Fibroblast of the conjunctiva (primary cell): ENCODE measurements at regions not wholly inside any gene's neighbourhood (a gene's known extent, or its start where the extent isn't known, plus 50 kb on each side); places are given as distances from the start of the nearest gene placed in this dataset.
"Not testable (repeated sequence)": the region's sequence is repeated elsewhere in the genome, so short reads cannot be mapped to it uniquely, and the experiment has no call there.

ENCODE experiments used
- DNase-seq: peaks from one replicate; pipeline ENCODE4 v3.0.0-alpha.2; 2010; ENCODE audit warnings: low read depth

DNA sequence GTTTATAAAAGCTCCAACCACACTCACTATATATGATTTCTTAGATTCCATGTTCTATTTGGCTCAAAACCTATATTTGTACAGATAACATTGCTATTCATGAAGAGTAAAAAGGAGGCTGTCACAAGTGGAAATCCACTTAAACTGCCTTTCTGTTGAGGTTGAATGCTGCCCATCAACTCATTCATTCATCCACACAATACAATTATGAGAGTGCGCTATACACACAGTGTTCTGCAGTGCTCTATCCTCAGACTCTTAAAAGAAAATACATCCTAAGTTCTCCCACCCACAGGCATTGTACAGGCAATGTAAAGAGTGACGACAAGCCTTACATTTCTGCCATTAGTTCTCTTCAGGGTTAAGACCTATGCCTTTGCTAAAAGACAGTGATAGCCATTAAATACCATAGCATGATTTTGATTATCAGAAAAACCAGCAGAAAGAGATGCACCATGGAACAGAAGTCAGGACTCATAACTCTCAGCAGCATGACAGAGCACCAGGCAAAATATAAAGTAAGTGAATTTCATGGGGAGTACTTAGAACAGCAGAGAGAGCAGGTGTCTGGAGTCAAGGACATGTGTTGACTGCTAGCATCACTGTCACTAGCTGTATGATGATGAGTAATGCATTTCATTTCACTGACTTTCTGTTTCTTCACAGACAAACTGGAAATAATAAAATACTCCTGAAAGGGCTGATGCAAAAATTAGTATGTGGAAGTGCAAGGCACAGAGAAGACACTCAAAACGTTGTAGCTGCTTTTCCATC lies 218.0 kb downstream of the RBM26 start:
- DNase-seq = no peak

DNA sequence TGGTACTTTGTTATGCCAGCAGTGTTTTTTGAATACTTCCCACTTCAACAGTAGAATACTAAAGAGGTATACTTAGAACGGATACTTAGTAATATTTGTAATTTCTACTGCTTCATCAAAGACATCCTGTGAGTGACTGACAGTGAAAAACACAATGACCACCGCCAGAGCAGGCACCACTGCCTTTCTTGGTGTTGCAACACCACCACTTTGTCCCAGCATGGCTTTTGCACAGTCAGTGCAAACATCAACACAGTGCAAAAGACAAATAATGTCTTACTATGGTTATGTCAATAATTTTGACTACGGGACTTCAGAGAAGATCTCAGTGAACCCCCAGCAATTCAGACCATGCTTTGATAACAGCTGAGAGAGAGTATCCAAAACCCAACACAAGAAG lies 220.5 kb downstream of the RBM26 start:
- no peak for DNase-seq

DNA sequence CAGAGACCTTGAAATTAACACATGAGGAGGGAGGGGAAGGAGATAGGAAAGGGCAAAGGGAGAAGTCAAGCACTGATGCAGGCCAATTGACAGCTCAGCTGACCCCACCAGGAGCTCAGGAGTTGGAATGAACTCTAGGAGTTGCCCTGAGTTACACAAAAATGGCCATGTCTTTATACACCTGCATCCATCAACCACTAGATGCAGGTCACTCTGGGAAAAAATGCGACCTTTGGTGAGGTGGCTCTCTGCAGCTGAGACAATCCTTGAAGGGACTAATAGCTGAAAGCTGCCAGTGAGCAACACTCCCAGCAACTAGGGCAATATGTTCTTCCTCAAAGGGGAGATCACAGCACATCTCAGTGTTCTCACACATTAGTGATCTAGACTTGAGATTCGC lies 222.8 kb downstream of the RBM26 start:
- no peak for DNase-seq

DNA sequence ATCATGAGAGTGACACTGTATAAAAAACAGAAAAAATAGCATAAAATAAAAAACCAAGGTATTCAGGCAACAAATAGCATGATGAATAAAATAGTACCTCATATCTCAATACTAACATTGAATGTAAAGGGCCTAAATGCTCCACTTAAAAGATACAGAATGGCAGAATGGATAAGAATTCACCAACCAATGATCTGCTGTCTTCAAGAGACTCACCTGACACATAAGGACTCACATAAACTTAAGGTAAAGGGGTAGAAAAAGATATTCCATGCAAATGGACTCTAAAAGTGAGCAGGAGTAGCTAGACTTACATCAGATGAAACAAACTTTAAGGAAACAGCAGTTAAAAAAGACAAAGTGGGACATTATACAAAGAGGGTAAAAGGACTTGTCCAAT lies 232.4 kb downstream of the RBM26 start:
- not testable (repeated sequence) for DNase-seq

DNA sequence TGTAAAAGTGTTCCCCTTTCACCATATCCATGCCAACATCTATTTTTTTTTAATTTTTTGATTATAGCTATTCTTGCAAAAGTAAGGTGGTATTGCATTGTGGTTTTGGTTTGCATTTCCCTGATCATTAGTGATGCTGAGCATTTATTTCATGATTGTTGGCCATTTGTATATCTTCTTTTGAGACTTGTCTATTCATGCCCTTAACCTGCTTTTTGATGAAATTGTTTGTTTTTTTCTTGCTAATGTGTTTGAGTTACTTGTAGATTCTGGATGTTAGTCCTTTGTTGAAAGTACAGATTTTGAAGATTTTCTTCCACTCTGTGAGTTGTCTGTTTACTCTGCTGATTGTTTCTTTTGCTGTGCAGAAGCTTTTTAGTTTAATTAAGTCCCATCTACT lies 233.1 kb downstream of the RBM26 start:
- DNase-seq = not testable (repeated sequence)

DNA sequence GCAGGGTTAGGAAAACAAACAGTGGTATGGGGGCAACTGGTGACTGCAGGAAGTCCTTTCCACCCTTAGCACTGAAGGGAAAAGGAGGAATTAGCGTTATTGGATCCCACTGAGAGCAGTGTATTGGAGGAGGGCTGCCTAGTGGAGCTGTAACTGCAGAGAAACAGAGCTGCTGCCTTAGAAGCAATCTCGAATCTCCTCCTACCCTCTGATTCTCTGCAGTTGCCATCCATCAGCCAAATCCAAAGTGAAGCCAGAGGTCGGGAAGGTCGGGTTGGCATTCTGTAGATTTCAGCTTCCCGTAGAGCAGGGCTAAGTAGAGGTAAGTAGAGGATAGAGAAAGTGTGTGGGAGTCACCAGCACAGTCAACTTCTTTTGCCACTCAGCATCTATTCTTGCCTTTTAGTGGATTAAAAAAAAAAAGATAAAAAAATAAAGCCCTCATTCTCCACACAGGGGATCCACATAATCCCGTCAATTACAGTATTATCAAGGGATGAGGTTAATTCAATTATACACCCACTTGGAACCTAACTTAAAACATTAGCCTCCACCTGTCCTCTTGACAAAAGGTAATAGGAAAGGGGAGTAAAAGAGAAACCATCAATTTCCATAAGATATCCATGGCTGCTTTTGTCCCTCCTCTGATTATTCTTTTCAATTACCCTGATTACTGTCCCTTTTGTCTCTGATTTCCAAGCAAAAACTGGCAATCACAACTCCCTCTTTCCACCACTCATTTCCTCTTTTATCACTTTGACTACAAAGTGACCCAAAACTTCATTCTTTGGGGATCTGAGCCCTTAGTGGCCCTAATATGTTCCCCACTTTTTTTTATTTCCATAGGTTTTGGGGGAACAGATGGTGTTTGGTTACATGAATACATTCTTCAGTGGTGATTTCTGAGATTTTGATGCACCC lies 234.7 kb downstream of the RBM26 start:
- DNase-seq = no peak

DNA sequence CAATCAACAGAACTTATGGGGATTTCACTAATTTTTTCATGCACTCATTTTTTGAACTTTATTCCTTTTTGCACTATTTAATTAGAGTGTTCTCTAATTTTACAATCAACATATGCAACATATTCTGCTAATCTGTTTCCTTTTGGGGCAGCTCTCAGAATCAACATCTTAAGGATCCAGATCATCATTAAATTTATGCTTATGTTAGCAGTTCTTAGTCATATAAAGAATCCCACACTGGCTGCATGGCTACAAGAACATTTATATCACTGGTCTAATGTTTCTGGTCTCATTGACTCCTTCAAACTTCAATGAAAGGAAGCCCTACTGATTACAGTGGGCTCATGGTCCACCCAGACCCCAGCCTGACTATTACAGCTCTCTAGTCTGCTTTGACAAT lies 245.2 kb downstream of the RBM26 start:
- no peak for DNase-seq

DNA sequence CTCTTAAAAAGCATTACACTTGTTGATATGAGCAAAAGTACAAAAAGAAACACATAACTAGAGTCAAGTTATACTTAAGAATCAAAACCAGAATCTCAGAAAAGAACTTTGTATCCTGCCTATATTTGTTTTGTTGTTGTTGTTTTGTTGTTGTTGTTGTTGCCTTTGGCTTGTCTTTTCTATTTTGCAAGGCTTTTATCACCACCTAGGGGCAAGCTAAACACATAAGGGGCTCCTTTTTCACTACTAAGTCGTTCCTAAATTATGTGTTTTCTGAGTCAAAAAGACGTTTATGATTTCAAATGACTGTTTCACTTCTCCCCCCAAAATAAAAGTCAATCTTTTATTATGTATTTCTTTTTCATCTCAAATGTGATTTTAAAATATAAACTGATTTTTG lies 250.2 kb downstream of the RBM26 start:
- no peak for DNase-seq

DNA sequence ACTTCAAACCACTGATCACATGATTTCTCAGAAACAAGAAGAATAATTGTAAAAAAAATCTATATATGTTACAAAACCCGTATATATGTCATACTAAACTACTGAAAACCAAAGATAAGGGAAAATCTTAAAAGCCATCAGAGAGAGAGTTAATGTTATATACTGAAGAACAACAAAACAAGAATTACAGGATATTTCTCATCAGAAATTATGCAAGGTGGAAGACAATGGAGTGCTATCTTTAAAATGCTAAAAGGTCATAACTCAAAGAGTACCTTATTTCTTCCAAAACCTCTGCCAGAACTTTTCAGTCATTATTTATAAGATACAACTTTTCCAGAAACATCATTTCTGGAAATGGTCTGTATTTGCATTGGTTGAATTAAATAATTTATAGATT lies 256.8 kb downstream of the RBM26 start:
- no peak for DNase-seq

DNA sequence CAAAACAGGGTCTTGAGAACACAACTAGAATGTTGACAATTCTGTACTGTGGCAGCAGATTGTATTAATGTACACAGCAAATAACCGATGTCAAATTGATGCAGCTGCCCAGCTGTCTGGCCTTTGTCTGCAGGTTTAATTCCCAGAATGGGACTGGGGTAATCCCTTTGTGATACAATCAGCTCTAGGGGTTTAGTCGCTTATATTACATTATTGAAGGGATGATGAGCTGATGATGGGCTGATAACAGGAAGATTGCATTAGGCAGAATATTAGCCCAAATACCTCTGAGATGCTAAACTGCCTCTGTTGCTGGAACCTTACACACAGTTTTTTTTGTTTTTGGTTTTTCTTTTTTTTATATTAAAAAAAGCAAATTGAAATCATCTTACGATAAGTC lies 265.0 kb downstream of the RBM26 start:
- no peak for DNase-seq

DNA sequence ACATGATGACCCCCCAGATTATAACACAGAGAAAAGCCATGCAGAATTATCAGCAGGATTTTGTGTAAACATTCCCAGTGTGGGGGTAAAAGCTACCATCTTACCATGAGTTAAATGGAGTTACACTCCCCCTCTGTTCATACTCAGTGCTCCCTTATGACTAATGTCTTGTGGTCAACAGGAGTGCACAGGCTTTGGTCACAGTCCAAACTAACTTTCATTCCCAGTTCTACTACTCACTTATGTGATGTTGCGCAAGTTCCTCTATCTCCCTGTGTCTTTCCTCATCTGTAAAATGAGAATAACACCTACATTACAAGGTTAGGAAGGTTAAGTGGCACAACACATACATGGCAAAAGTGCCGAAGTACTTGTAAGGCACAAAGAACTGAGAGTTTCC lies 277.9 kb downstream of the RBM26 start:
- DNase-seq = no peak

DNA sequence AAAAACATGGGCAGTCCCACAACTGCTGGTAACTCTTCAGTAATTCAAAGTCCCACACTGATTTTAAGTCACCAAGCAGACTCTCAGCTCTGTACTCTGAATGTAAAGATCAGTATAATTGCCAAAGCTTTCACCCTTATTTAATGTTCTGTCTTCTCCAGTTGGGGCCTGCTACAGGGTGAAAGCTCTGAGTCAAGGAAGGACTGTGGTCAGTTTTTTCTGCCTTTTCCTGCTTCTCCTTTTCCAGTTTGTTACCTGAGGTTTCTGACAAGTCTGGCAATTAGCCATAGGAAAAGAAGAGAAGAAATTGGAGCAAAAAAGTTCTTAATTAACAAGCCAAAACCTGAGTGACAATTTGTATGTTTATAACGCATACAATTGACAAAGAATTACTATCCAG lies 279.3 kb downstream of the RBM26 start:
- DNase-seq = no peak

DNA sequence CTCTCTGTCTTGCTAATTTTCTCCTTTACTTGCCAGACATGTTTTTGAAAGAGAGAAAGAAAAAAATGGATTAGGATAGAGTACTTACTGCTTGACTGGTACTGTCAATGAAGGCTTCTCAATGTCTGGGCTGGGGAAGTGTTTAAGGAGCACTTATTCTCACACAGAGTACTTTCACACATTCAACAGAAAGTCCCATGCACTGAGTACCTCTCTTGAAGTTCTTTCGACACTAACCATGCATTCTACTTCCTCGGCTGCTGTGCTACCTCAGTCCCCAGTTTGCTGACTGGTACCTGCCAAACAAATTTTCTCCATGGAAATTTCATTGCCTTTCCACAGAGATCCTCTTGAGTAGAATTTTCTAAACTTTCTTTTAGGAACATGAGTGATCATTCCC lies 281.9 kb downstream of the RBM26 start:
- DNase-seq = no peak

DNA sequence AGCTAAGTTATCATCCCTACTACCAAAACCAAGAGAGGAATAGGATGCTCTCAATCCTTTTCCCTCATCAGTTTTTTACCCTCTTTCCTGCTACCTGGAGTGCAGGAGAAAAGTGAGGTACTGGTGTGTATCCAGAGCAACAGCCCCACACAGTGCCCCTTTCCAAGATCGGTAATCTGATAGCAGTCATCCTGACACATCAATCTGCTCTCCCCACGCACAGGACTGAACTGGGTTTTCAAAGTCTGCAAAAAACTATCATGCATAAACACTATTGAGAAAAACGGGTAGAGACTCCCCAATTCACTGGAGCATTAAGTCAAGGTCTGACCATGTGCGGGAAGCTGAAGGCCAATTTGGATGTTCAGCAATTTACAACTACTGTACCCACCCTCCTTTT lies 284.8 kb downstream of the RBM26 start:
- no peak for DNase-seq

DNA sequence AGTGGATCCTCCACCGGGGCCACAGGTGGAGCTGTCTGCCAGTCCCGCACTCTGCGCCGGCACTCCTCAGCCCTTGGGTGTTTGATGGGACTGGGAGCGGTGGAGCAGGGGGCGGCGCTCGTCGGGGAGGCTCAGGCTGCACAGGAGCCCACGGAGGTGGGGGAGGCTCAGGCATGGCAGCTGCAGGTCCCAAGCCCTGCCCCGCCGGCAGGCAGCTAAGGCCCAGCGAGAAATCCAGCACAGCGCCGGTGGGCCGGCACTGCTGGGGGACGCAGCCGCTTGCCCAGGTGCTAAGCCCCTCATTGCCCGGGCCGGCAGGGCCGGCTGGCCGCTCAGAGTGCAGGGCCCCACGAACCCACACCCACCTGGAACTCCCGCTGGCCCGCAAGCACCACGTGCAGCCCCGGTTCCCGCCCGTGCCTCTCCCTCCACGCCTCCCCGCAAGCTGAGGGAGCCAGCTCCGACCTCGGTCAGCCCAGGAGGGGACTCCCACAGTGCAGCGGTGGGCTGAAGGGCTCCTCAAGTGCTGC lies 286.4 kb downstream of the RBM26 start:
- DNase-seq = no peak

DNA sequence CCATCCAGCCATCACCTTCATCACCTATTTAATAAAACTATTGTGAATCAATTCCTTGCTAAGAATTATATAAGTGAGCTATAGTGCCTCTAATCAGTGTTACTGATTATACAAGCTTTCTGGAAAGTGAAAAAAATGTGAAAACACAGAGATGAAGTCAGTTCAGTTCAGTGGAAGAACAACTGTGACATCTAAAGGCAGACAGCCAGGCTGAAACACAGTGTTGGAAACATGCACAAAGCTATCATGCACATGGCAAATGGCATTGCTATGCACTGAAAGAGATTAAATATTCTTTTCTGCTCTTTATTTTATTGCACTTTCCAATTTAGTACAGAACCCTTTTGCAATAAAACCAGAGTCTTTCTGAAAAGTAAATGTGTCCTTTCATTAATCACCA lies 294.0 kb downstream of the RBM26 start:
- no peak for DNase-seq

DNA sequence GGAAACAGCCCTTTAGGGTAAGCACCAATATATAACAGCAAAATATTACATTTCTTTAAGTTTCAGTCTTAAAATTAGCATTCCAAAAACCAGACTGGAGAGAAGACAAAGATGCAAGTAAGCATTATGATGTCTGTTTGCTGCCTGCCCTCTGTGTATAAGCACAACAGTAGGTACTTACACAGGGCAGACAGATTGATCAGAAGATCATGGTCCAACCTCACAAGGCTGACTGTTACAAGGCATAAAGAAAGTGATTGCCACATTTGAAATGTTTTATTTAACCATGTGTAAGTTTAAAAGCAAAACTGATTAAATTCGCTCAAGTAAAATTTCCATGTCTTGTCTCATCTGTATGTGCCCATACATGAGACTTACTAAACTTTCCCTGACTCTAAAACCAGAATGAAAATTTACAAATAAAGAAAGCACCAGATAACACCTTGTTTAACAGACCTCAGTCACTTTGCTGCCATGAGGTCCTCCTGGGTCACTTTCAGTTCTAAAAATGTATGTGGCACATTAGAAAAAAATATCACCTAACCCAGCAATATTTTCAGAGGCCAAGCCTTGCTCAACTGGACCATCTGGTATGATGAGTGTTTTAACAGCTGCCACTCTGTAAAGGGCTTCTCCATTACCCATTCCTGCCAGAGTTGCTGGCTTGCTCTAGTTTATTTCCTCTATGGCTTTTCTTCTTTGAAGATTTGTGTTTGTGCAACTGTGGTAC lies 297.0 kb downstream of the RBM26 start:
- DNase-seq = no peak

DNA sequence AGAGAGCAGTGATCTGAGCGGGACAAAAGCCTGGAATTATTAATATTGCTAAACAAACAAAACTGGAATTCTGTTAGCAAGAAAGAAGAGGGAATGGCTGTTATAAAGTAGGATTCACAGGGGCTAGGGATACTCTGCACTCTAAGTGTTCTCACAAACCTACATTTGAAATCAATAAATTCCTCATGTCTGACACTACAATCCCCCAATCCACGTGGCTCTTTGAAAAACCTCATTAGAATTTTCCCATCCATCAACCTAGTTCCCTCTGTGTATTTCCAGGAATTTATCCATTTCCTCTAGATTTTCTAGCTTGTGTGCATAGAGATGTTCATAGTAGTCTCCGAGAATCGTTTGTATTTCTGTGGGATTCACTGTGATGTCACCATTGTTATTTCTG lies 307.5 kb downstream of the RBM26 start:
- DNase-seq = no peak

DNA sequence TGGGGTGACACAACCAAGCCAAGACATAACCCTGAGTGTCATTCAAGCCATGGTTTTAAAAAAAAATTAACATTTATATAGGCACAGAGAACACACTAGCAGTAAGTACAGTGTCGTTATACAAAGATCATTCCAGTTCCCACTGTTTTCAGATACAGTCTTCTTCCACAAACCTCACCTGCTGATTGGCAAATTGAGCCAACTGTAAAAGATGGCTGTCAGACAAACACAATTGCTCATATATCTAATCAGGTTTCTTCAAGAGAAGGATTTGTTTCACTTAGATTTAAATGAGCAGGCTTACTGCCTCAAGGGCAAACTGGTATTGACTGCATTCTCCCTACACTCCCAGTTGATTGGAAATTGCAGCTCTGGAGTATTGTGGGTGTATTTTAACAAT lies 308.9 kb downstream of the RBM26 start:
- no peak for DNase-seq

DNA sequence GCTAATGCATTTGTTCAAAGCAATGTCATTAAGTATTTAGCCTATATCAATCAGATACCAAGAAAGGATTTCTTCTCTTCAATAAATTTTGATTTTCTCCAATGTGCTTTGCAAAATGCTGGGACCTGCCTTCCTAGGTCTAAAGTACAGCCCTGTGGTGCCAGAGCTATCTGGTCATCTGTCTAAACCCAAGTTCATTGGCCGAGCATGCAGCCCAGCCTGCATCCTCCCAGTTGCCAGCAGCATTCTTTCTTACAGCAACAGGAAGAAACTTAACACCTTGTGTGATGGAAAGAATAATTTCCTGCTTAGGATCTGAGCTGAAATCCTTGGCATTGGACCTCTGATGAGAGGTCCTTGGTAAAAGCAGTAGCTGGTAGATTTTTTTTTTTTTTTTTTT lies 310.0 kb downstream of the RBM26 start:
- no peak for DNase-seq

DNA sequence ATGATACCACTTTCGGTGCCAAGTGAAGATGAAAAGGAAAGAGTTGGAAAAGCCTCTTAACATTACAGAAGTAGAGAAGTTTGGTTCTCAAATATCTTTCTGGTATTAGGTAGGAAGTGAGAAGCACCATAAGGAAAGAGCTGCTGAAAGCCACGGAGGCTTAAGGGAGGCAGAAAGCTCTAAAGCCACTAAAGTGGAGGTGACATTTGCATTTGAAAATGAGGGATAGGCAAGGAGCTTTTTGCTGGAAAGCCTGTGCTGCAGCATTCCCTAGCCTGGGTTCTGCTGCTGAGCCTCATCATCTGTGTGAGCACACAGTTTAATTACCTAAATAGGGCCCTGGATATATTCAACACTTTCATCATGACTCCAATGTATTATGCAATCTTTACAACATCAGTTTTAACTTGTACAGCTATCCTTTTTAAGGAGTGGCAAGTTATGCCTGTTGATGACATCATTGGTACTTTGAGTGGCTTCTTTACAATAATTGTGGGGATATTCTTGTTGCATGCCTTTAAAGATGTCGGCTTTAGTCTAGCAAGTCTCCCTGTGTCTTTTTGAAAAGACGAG lies 315.4 kb downstream of the RBM26 start:
- no peak for DNase-seq

DNA sequence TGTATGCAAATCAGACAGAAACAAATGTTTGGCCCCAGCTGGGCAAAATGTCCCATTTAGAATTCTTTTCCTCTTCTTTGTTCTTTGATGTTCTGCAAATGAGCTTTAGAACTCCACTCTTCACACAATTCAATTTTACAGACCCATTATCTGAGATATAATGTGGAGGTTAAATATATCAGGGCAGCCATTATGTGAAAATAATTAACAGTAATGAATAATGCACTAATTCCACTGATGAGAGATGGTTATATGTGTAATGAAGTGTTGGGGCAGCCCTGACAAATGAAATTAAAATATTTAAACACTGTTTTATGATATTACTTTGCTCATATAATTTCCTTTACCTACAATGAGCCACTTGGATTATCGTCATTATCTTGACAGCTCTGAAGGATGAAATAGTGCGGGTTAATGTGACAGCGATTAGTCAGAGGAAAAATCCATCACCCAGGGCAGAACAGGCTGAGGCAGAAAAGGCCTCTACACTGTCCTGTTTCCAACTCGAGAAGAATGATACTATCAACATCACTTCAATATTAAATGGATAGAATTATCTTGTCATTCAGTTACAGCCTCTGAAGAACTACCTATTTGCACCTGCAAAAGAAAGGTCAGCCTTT lies 321.1 kb downstream of the RBM26 start:
- no peak for DNase-seq
